Natural killer cell (primary cell): ENCODE measurements at regions not wholly inside any gene's neighbourhood (a gene's known extent, or its start where the extent isn't known, plus 50 kb on each side); places are given as distances from the start of the nearest gene placed in this dataset.

Experiments
- ATAC-seq, 3 donors: fragments of 150-1000 bp in 2 of 3; fragments of 200-7000 bp in 1 of 3; cut with Tn5 transposase; 1 replicate in 1 of 3; 2 replicates in 2 of 3; pipeline ENCODE4 v1.10.0; 2021; ENCODE audit warnings: mild to moderate bottlenecking in 2 of 3, moderate library complexity in 2 of 3
- DNase-seq, 2 donors: peaks; one replicate each; pipeline versions ENCODE4 v3.0.0 to v3.0.0-alpha.2; 2013 to 2021; ENCODE audit warnings: mixed read lengths in 1 of 2
- H3K27ac ChIP-seq: one replicate; pipeline ENCODE4 v1.5.1; 2013; ENCODE audit warnings: mild to moderate bottlenecking, low read length
- H3K27me3 ChIP-seq: one replicate; pipeline ENCODE4 v1.6.1; 2013; ENCODE audit warnings: low read length; ENCODE audit not compliant: control insufficient read depth, insufficient read depth
- H3K36me3 ChIP-seq: one replicate; pipeline ENCODE4 v1.6.1; 2013; ENCODE audit warnings: low read length; ENCODE audit not compliant: control insufficient read depth, insufficient read depth
- H3K4me1 ChIP-seq: one replicate; pipeline ENCODE4 v1.6.1; 2013; ENCODE audit warnings: low read length; ENCODE audit not compliant: control insufficient read depth, insufficient read depth
- H3K4me3 ChIP-seq: one replicate; pipeline ENCODE4 v1.5.1; 2013; ENCODE audit warnings: low read length
- H3K9me3 ChIP-seq: one replicate; pipeline ENCODE4 v1.6.1; 2013; ENCODE audit warnings: low read length; ENCODE audit not compliant: control insufficient read depth, insufficient read depth
- H3K27ac Mint-ChIP-seq, 2 donors: one replicate each; pipeline ENCODE4 v1.8.0; 2022; ENCODE audit warnings: mild to moderate bottlenecking in 2 of 2, mixed read lengths in 2 of 2, moderate library complexity in 1 of 2
- H3K27me3 Mint-ChIP-seq, 2 donors: one replicate each; pipeline ENCODE4 v1.8.0; 2022; ENCODE audit warnings: low read depth in 2 of 2, mixed read lengths in 2 of 2
- H3K36me3 Mint-ChIP-seq: one replicate; pipeline ENCODE4 v1.8.0; 2022; ENCODE audit warnings: mixed read lengths
- H3K4me1 Mint-ChIP-seq, 2 donors: one replicate each; pipeline ENCODE4 v1.8.0; 2022; ENCODE audit warnings: mixed read lengths in 2 of 2
- H3K4me3 Mint-ChIP-seq: one replicate; pipeline ENCODE4 v1.8.0; 2022; ENCODE audit warnings: mild to moderate bottlenecking, moderate library complexity, mixed read lengths
- H3K9me3 Mint-ChIP-seq, 2 donors: one replicate each; pipeline ENCODE4 v1.8.0; 2022; ENCODE audit warnings: mixed read lengths in 2 of 2
- WGBS: methylation state at CpG from one replicate; pipeline ENCODE4 v1.1.7; 2013; ENCODE audit warnings: missing lambda C conversion rate; ENCODE audit not compliant: insufficient coverage; 5-methylcytosine and 5-hydroxymethylcytosine counted together
- intact Hi-C: fragments of 100-400 bp; cut with micrococcal nuclease; formaldehyde crosslinking; loops from one replicate; pipeline ENCODE4 v1.14.2; 2022
- TF ChIP-seq, protein P1 (sequence below): fragments of 200-600 bp; IDR thresholded peaks from one replicate; pipeline ENCODE4 v1.8.0; 2022; ENCODE audit warnings: antibody characterized with exemption

DNA sequence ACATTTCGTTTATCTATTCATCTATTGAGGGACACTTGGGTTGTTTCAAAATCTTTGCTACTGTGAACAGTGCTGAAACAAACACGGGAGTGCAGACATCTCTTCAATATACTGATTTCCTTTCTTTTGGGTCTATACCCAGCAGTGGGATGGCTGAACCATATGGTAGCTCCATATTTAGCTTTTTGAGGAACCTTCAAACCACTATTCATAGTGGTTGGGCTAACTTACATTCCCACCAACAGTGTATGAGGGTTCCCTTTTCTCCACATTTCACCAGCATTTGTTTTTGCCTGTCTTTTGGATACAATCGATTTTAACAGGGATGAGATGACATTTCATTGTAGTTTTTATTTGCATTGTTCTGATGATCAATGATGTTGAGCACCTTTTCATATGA lies 798.2 kb downstream of the UQCRFS1 start:
- H3K4me3 Mint-ChIP-seq = no peak overlapping the region
- peaks cover 0 to 2% of the 10 kb centered on the region in 2 donors for H3K27me3 Mint-ChIP-seq
- Histone ChIP-seq H3K36me3 (no peaks in the 10 kb centered on the region), H3K4me3 (no peak overlapping the region), H3K27me3 (no peaks in the 10 kb centered on the region), H3K4me1 (no peaks in the 10 kb centered on the region), H3K9me3 (no peaks in the 10 kb centered on the region), H3K27ac (no peak overlapping the region)
- DNase-seq = no peak
- H3K4me1 Mint-ChIP-seq = peaks cover 0 to 2% of the 10 kb centered on the region in 2 donors
- no peak overlapping the region for H3K27ac Mint-ChIP-seq
- TF ChIP-seq, protein P1, sequence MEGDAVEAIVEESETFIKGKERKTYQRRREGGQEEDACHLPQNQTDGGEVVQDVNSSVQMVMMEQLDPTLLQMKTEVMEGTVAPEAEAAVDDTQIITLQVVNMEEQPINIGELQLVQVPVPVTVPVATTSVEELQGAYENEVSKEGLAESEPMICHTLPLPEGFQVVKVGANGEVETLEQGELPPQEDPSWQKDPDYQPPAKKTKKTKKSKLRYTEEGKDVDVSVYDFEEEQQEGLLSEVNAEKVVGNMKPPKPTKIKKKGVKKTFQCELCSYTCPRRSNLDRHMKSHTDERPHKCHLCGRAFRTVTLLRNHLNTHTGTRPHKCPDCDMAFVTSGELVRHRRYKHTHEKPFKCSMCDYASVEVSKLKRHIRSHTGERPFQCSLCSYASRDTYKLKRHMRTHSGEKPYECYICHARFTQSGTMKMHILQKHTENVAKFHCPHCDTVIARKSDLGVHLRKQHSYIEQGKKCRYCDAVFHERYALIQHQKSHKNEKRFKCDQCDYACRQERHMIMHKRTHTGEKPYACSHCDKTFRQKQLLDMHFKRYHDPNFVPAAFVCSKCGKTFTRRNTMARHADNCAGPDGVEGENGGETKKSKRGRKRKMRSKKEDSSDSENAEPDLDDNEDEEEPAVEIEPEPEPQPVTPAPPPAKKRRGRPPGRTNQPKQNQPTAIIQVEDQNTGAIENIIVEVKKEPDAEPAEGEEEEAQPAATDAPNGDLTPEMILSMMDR = no peak
- ATAC-seq = no peak
- 44% methylated on average over 3 of the region's 3 CpGs for WGBS
- H3K9me3 Mint-ChIP-seq = no peaks in the 10 kb centered on the region
- H3K36me3 Mint-ChIP-seq = no peaks in the 10 kb centered on the region
- intact Hi-C loops = no loop called here

DNA sequence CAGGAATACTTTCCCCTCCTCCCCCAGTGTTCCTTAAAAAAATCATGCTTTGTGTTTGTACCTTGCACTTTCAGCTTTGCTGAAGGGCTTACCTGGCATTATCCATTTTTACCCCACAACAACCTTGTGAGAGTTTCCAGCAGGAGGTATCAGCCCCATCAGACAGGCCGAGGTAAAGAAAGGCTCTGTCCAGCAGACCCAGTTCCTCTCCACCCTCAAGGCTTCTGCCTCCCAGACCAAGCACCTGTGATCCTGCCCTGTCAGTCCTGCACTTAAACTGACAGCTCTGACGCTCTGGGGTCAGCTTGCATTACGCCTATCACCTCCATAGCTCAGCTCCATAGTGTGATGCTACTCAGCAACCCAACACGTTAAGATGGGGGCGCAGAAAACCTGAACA lies 803.1 kb downstream of the UQCRFS1 start:
- 81% methylated on average over 5 of the region's 5 CpGs for WGBS

GRCh38 chr19:28406966-28407365 lies 806.0 kb downstream of the UQCRFS1 start:
- Mint-ChIP-seq H3K4me3 (no peak overlapping the region), H3K4me1 (peaks cover 27 to 30% of the 10 kb centered on the region in 2 donors), H3K27me3 (peaks cover 13 to 15% of the 10 kb centered on the region in 2 donors), H3K27ac (no peak overlapping the region), H3K36me3 (no peaks in the 10 kb centered on the region), H3K9me3 (no peaks in the 10 kb centered on the region)
- intact Hi-C loops = no loop called here
- TF ChIP-seq, protein P1 = no peak
- no peak for ATAC-seq
- Histone ChIP-seq H3K9me3 (no peaks in the 10 kb centered on the region), H3K27me3 (no peaks in the 10 kb centered on the region), H3K27ac (no peak overlapping the region), H3K4me1 (peaks cover 16% of the 10 kb centered on the region), H3K4me3 (no peak overlapping the region), H3K36me3 (no peaks in the 10 kb centered on the region)
- no peak for DNase-seq
- 100% methylated on average over 1 of the region's 2 CpGs for WGBS

More for the DNA sequence above, 803.1 kb downstream of the UQCRFS1 start:
- Mint-ChIP-seq H3K36me3 (no peaks in the 10 kb centered on the region), H3K27me3 (peaks cover 4 to 6% of the 10 kb centered on the region in 2 donors), H3K4me3 (no peak overlapping the region), H3K27ac (no peak overlapping the region), H3K4me1 (peaks cover 27 to 29% of the 10 kb centered on the region in 2 donors), H3K9me3 (no peaks in the 10 kb centered on the region)
- TF ChIP-seq, protein P1 = no peak
- Histone ChIP-seq H3K4me3 (no peak overlapping the region), H3K4me1 (peaks cover 16% of the 10 kb centered on the region), H3K36me3 (no peaks in the 10 kb centered on the region), H3K27me3 (no peaks in the 10 kb centered on the region), H3K27ac (no peak overlapping the region), H3K9me3 (no peaks in the 10 kb centered on the region)
- ATAC-seq (no peak), DNase-seq (no peak)
- intact Hi-C loops = no loop called here

GRCh38 chr19:28405346-28405742 lies 807.6 kb downstream of the UQCRFS1 start:
- Histone ChIP-seq H3K4me1 (peaks cover 16% of the 10 kb centered on the region), H3K27me3 (no peaks in the 10 kb centered on the region), H3K9me3 (no peaks in the 10 kb centered on the region), H3K4me3 (no peak overlapping the region), H3K36me3 (no peaks in the 10 kb centered on the region), H3K27ac (no peak overlapping the region)
- 89% methylated on average over 13 of the region's 13 CpGs for WGBS
- H3K27ac Mint-ChIP-seq = no peak overlapping the region
- peaks cover 27 to 30% of the 10 kb centered on the region in 2 donors for H3K4me1 Mint-ChIP-seq
- H3K27me3 Mint-ChIP-seq = peaks cover 13 to 15% of the 10 kb centered on the region in 2 donors
- no peaks in the 10 kb centered on the region for H3K36me3 Mint-ChIP-seq
- TF ChIP-seq, protein P1 = no peak
- ATAC-seq (no peak), DNase-seq (no peak)
- H3K4me3 Mint-ChIP-seq = no peak overlapping the region
- H3K9me3 Mint-ChIP-seq = no peaks in the 10 kb centered on the region
- intact Hi-C loops = no loop called here
